GM12875 (cell line): ENCODE measurements at regions not wholly inside any gene's neighbourhood (a gene's known extent, or its start where the extent isn't known, plus 50 kb on each side); places are given as distances from the start of the nearest gene placed in this dataset.

Experiments used
- H3K4me3 ChIP-seq: one replicate; pipeline ENCODE4 v1.5.1; 2011; ENCODE audit warnings: low read depth, low read length, control low read depth
- CTCF ChIP-seq: IDR thresholded peaks from 2 replicates; pipeline ENCODE4 v1.5.1; 2011; ENCODE audit warnings: low read depth, mild to moderate bottlenecking, control low read depth, inconsistent platforms, low read length, moderate library complexity, borderline replicate concordance; ENCODE audit not compliant: insufficient read depth

DNA sequence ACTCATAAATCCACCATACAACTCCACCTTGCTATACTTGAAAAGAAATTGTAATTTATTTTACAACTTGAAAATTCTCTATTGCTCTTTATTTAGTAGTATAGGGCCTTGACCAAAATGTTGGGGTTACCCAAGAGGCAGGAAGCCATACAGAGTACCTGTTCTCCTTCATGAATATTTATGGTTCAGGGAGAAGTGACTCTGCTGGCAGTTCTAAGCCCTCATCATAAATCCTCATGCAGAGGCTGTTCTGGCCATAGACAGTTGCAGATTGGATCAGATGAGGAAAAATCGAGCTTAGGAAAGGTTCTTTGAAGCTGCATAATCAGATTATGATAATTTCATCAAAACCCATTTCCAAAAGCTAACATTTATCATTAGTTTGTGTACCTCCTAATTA lies 449.4 kb upstream of the TENM4 start:
- no peak for TF ChIP-seq CTCF
- no peak overlapping the region for H3K4me3 ChIP-seq

DNA sequence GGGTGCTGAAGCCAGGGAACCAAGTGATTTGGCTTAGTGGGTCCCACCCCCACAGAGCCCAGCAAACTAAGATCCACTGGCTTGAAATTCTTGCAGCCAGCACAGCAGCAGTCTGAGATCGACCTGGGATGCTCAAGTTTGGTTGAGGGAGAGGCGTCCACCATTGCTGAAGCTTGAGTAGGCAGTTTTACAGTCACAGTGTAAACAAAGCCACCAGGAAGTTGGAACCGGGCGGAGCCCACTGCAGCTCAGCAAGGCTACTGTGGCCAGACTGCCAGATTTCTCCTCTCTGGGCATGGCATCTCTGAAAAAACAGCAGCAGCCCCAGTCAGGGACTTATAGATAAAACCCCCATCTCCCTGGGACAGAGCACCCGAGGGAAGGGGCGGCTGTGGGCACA lies 424.1 kb upstream of the TENM4 start:
- no peak overlapping the region for H3K4me3 ChIP-seq
- TF ChIP-seq CTCF = no peak

DNA sequence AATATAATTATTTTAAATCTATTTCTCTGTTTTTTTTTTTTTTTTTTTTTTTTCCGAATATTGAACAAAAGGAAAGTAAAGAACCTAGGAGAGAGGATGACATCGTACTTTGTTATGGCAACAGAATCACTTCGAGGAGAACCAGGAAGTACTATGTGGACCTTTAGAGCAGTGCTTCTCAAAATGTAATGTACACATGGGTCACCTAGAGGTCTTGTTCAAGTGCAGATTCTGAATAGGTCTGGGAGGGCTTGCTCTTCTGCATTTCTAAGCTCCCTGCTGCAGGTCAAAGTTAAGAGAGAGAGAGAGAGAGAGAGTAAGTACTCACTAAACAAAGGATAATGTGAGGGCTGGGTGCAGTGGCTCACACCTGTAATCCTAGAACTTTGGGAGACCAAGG lies 419.5 kb upstream of the TENM4 start:
- no peak for TF ChIP-seq CTCF
- no peak overlapping the region for H3K4me3 ChIP-seq

GRCh38 chr11:79857377-79858214 lies 416.8 kb upstream of the TENM4 start:
- no peak overlapping the region for H3K4me3 ChIP-seq

GRCh38 chr11:79852176-79852575 lies 411.3 kb upstream of the TENM4 start:
- TF ChIP-seq CTCF = no peak

More at GRCh38 chr11:79857377-79858214, 416.8 kb upstream of the TENM4 start:
- TF ChIP-seq CTCF = no peak

DNA sequence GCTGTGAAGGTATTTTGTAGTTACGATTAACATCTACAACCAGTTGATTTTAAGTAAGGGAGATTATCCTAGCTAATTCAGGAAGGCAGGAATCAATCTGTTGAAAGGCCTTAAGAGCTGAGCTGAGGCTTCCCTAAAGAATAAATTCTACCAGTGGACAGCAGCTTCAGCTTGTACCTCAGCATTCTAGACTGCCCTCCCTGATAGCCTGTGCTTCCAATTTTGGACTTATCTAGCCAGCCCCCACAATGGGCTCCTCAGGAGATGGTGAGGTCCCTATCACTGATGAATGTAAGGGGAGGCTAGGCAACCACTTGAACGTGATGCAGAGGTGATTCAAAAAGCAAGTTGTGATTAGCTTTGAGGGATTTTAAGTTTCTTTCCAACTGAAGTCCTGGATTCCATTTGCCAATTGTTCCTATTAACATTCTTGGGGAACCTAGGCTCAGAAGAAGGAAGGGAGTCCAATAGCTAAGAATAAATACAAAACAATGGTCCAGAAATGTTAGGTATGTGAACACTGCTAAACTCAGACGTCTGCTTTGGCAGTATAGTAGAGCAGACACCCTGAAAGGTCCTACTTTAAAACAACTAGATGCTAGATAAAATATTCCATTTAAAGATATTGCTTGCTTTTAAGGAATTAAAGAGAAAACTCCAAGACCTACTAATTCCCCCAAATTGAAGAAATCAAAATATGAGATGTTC lies 404.3 kb upstream of the TENM4 start:
- no peak overlapping the region for H3K4me3 ChIP-seq
- no peak for TF ChIP-seq CTCF

More at GRCh38 chr11:79852176-79852575, 411.3 kb upstream of the TENM4 start:
- H3K4me3 ChIP-seq = no peak overlapping the region

- H3K4me3 ChIP-seq = no peak overlapping the region
- TF ChIP-seq CTCF = no peak
Measured at GRCh38 chr11:79834015-79834414, 393.2 kb upstream of the TENM4 start.
